Right forelimb (tissue), 1 donor: ENCODE measurements at regions not wholly inside any gene's neighbourhood (a gene's known extent, or its start where the extent isn't known, plus 50 kb on each side); places are given as distances from the start of the nearest gene placed in this dataset.
"Not testable (repeated sequence)": the region's sequence is repeated elsewhere in the genome, so short reads cannot be mapped to it uniquely, and the experiment has no call there.

Experiments
- DNase-seq: peaks from one replicate; pipeline ENCODE4 v3.0.0-alpha.2; 2018

GRCh38 chr9:26789959-26790358 is 102.6 kb downstream of the CAAP1 start:
- DNase-seq, result no peak

GRCh38 chr9:26786564-26786963 is 106.0 kb downstream of the CAAP1 start:
- no peak for DNase-seq

GRCh38 chr9:26782899-26783298 is 109.7 kb downstream of the CAAP1 start:
- no peak for DNase-seq

GRCh38 chr9:26781906-26782305 is 110.7 kb downstream of the CAAP1 start:
- no peak for DNase-seq

GRCh38 chr9:26780307-26780706 is 112.3 kb downstream of the CAAP1 start:
- not testable (repeated sequence) for DNase-seq

- DNase-seq, result no peak
Observed at GRCh38 chr9:26779062-26779461, 113.5 kb downstream of the CAAP1 start.

GRCh38 chr9:26775391-26775790 is 117.2 kb downstream of the CAAP1 start:
- no peak for DNase-seq

GRCh38 chr9:26773056-26773455 is 119.5 kb downstream of the CAAP1 start:
- no peak for DNase-seq

- DNase-seq, result no peak
Observed at GRCh38 chr9:26770821-26771220, 121.8 kb downstream of the CAAP1 start.

GRCh38 chr9:26768145-26768544 is 124.5 kb downstream of the CAAP1 start:
- no peak for DNase-seq

GRCh38 chr9:26760675-26761074 is 131.9 kb downstream of the CAAP1 start:
- no peak for DNase-seq

GRCh38 chr9:26758655-26759054 is 133.9 kb downstream of the CAAP1 start:
- DNase-seq, result no peak

GRCh38 chr9:26756881-26757280 is 135.7 kb downstream of the CAAP1 start:
- DNase-seq, result no peak

- DNase-seq, result no peak
Observed at GRCh38 chr9:26755476-26755875, 137.1 kb downstream of the CAAP1 start.

- DNase-seq, result no peak
Observed at GRCh38 chr9:26754509-26755164, 138.0 kb downstream of the CAAP1 start.

GRCh38 chr9:26753971-26754370 is 138.6 kb downstream of the CAAP1 start:
- DNase-seq, result no peak

GRCh38 chr9:26750162-26750561 is 142.4 kb downstream of the CAAP1 start:
- DNase-seq, result no peak

- no peak for DNase-seq
Observed at GRCh38 chr9:26748449-26749058, 144.0 kb downstream of the CAAP1 start.

- no peak for DNase-seq
Observed at GRCh38 chr9:26747611-26748010, 145.0 kb downstream of the CAAP1 start.

GRCh38 chr9:26746357-26747072 is 146.1 kb downstream of the CAAP1 start:
- no peak for DNase-seq

GRCh38 chr9:26745111-26745510 is 147.5 kb downstream of the CAAP1 start:
- DNase-seq, result no peak

GRCh38 chr9:26744191-26744965 is 148.2 kb downstream of the CAAP1 start:
- DNase-seq, result no peak

- DNase-seq, result no peak
Observed at GRCh38 chr9:26742828-26743476, 149.7 kb downstream of the CAAP1 start.
